ENCODE measurements at regions not wholly inside any gene's neighbourhood (a gene's known extent, or its start where the extent isn't known, plus 50 kb on each side); places are given as distances from the start of the nearest gene placed in this dataset.

- TF ChIP-seq CTCF (IDR thresholded peaks at IDR 0.05) (peak; percentile 42 to 68 (median 55)), POLR2A (IDR thresholded peaks at IDR 0.05) (no peak)
These were observed 99.5 kb upstream of the KCNMB2 start for GRCh38 chr3:178436773-178437172.

Measured in heart left ventricle (tissue), 13 donors.